ENCODE measurements at regions not wholly inside any gene's neighbourhood (a gene's known extent, or its start where the extent isn't known, plus 50 kb on each side); places are given as distances from the start of the nearest gene placed in this dataset.

- TF ChIP-seq EZH2phosphoT487 (IDR thresholded peaks at IDR 0.05; ENCODE audit: borderline replicate concordance, low read length) (no peak), CTCF (IDR thresholded peaks at IDR 0.05; ENCODE audit: low read depth, low read length, poor library complexity, severe bottlenecking) (no peak)
- Histone ChIP-seq H3K4me3 (ENCODE audit: low read length) (no peak overlapping the region), H3K36me3 (ENCODE audit: control insufficient read depth, low read length) (no peaks in the 10 kb centered on the region), H4K20me1 (ENCODE audit: control insufficient read depth, insufficient read depth, low read depth, low read length) (no peaks in the 10 kb centered on the region), H3K27ac (ENCODE audit: low read depth, low read length) (no peak overlapping the region), H3K4me2 (ENCODE audit: low read length) (no peak overlapping the region), H3K9me2 (replicated peaks; ENCODE audit: control insufficient read depth, low read length) (no peaks in the 10 kb centered on the region; the same call in 1 of the 2 replicates), H3K9me3 (ENCODE audit: control insufficient read depth, insufficient read depth, low read length) (no peaks in the 10 kb centered on the region), H3K4me1 (ENCODE audit: control insufficient read depth, low read length) (no peaks in the 10 kb centered on the region), H3K27me3 (ENCODE audit: control insufficient read depth, low read length) (no peaks in the 10 kb centered on the region), H3F3A (ENCODE audit: control insufficient read depth, insufficient read depth) (no peaks in the 10 kb centered on the region), H3K79me2 (ENCODE audit: control insufficient read depth, low read length) (no peaks in the 10 kb centered on the region)
Measured at GRCh38 chr2:14422426-14422825, 210.1 kb upstream of the LRATD1 start.

DNA sequence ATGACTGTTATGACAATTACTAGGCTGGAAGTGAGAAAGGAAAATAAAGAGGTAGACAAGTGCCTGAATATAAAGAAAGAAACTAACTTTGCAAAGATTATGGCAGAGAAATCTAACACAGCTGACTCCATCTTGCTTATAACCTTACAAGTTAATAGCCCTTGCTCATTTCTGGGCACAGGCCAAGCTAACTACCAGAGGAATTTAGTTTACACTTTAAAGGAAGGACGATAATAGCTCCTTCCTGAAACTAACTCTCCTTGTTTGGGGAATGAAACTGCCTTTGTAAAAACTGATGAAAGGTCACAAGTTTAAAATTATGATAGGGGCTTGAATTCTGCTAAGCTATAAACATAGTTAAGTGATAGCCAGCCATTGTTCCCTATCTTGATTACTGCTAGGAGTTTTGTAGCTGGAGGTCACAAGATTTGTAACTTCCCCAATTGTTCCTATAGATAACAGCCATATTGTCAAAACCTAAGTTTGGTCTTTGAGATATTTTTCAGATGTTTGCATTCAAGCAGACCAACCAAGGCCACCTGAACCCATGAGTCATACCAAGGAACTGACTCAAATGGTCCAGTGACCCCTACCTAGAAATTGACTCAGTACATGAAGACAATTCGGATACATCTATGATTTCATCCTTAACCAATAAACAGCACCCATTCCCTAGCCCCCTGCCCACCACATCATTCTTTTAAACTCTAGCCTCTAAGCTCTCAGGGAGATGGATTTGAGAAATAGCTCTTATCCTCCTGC, 209.2 kb upstream of the LRATD1 start:
- no peak for TF ChIP-seq CTCF (IDR thresholded peaks at IDR 0.05; ENCODE audit: low read depth, low read length, poor library complexity, severe bottlenecking)
- TF ChIP-seq EZH2phosphoT487 (IDR thresholded peaks at IDR 0.05; ENCODE audit: borderline replicate concordance, low read length) = no peak
- no peaks in the 10 kb centered on the region for H3K9me3 ChIP-seq (ENCODE audit: control insufficient read depth, insufficient read depth, low read length)

GRCh38 chr2:14424478-14425390, 207.8 kb upstream of the LRATD1 start:
- no peaks in the 10 kb centered on the region for H3K79me2 ChIP-seq (ENCODE audit: control insufficient read depth, low read length)
- no peak overlapping the region for H3K27ac ChIP-seq (ENCODE audit: low read depth, low read length)
- H3K9me3 ChIP-seq (ENCODE audit: control insufficient read depth, insufficient read depth, low read length) = no peaks in the 10 kb centered on the region
- no peaks in the 10 kb centered on the region for H3F3A ChIP-seq (ENCODE audit: control insufficient read depth, insufficient read depth)
- H3K27me3 ChIP-seq (ENCODE audit: control insufficient read depth, low read length) = no peaks in the 10 kb centered on the region
- no peaks in the 10 kb centered on the region for H4K20me1 ChIP-seq (ENCODE audit: control insufficient read depth, insufficient read depth, low read depth, low read length)
- no peaks in the 10 kb centered on the region for H3K4me1 ChIP-seq (ENCODE audit: control insufficient read depth, low read length)
- H3K36me3 ChIP-seq (ENCODE audit: control insufficient read depth, low read length) = no peaks in the 10 kb centered on the region
- H3K4me2 ChIP-seq (ENCODE audit: low read length) = no peak overlapping the region
- TF ChIP-seq CTCF (IDR thresholded peaks at IDR 0.05; ENCODE audit: low read depth, low read length, poor library complexity, severe bottlenecking) (no peak), EZH2phosphoT487 (IDR thresholded peaks at IDR 0.05; ENCODE audit: borderline replicate concordance, low read length) (no peak)
- no peak overlapping the region for H3K4me3 ChIP-seq (ENCODE audit: low read length)
- no peaks in the 10 kb centered on the region for H3K9me2 ChIP-seq (replicated peaks; ENCODE audit: control insufficient read depth, low read length)

More for the DNA sequence above, 209.2 kb upstream of the LRATD1 start:
- H3K36me3 ChIP-seq (ENCODE audit: control insufficient read depth, low read length) = no peaks in the 10 kb centered on the region
- H3K4me1 ChIP-seq (ENCODE audit: control insufficient read depth, low read length) = no peaks in the 10 kb centered on the region
- H3K4me2 ChIP-seq (ENCODE audit: low read length) = no peak overlapping the region
- H3F3A ChIP-seq (ENCODE audit: control insufficient read depth, insufficient read depth) = no peaks in the 10 kb centered on the region
- no peaks in the 10 kb centered on the region; the same call in 1 of the 2 replicates for H3K9me2 ChIP-seq (replicated peaks; ENCODE audit: control insufficient read depth, low read length)
- H4K20me1 ChIP-seq (ENCODE audit: control insufficient read depth, insufficient read depth, low read depth, low read length) = no peaks in the 10 kb centered on the region
- no peak overlapping the region for H3K27ac ChIP-seq (ENCODE audit: low read depth, low read length)
- no peaks in the 10 kb centered on the region for H3K27me3 ChIP-seq (ENCODE audit: control insufficient read depth, low read length)
- no peak overlapping the region for H3K4me3 ChIP-seq (ENCODE audit: low read length)
- no peaks in the 10 kb centered on the region for H3K79me2 ChIP-seq (ENCODE audit: control insufficient read depth, low read length)

All from DOHH2 (cell line).